ENCODE measurements at regions not wholly inside any gene's neighbourhood (a gene's known extent, or its start where the extent isn't known, plus 50 kb on each side); places are given as distances from the start of the nearest gene placed in this dataset.

- no peak overlapping the region for H3K27ac ChIP-seq
- 0 to 34% (median 10%) methylated on average over 1 to 5 of the region's 5 CpGs; no CpG with 5 or more reads in 2 of the 10 experiments for WGBS, 10 experiments
- no peaks in the 10 kb centered on the region for H3K4me1 ChIP-seq (replicated peaks in 1 of 2)
- ATAC-seq (replicated peaks in 6 of 8) = no peak
- no peak overlapping the region for H3K4me3 ChIP-seq
- in situ Hi-C loops (cut with MboI; ENCODE audit: low pct_unique_long_range_greater_than_20kb in 2 of 9, low sequenced_read_pairs in 9 of 9, unreplicated experiment in 9 of 9) = no loop called here
Observed at GRCh38 chr10:130737621-130738020, 573.9 kb downstream of the TCERG1L start.

GRCh38 chr10:130739016-130739756 is 572.3 kb downstream of the TCERG1L start:
- Histone ChIP-seq H3K27ac (no peak overlapping the region), H3K4me1 (replicated peaks in 1 of 2) (no peaks in the 10 kb centered on the region), H3K4me3 (no peak overlapping the region)
- WGBS, 10 experiments = 0 to 80% (median 43%) methylated on average over 1 to 5 of the region's 6 CpGs; no CpG with 5 or more reads in 1 of the 10 experiments
- in situ Hi-C loops (cut with MboI; ENCODE audit: low pct_unique_long_range_greater_than_20kb in 2 of 9, low sequenced_read_pairs in 9 of 9, unreplicated experiment in 9 of 9) = no loop called here
- no peak for ATAC-seq (replicated peaks in 6 of 8)

- H3K4me3 ChIP-seq = no peak overlapping the region
Observed at GRCh38 chr10:130739757-130740145, 571.8 kb downstream of the TCERG1L start.

GRCh38 chr10:130740166-130740565 is 571.4 kb downstream of the TCERG1L start:
- in situ Hi-C loops (cut with MboI; ENCODE audit: low pct_unique_long_range_greater_than_20kb in 2 of 9, low sequenced_read_pairs in 9 of 9, unreplicated experiment in 9 of 9) = no loop called here
- Histone ChIP-seq H3K4me1 (replicated peaks in 1 of 2) (no peaks in the 10 kb centered on the region), H3K27ac (no peak overlapping the region), H3K4me3 (no peak overlapping the region)
- 0 to 100% (median 80%) methylated on average over 1 to 7 of the region's 11 CpGs; no CpG with 5 or more reads in 5 of the 10 experiments for WGBS, 10 experiments
- no peak for ATAC-seq (replicated peaks in 6 of 8)

More at GRCh38 chr10:130739757-130740145, 571.8 kb downstream of the TCERG1L start:
- ATAC-seq (replicated peaks in 6 of 8) = no peak
- no peak overlapping the region for H3K27ac ChIP-seq
- H3K4me1 ChIP-seq (replicated peaks in 1 of 2) = no peaks in the 10 kb centered on the region
- 15 to 100% (median 79%) methylated on average over 1 to 6 of the region's 9 CpGs; no CpG with 5 or more reads in 4 of the 10 experiments for whole genome bisulfite sequencing, 10 experiments
- in situ Hi-C loops (cut with MboI; ENCODE audit: low pct_unique_long_range_greater_than_20kb in 2 of 9, low sequenced_read_pairs in 9 of 9, unreplicated experiment in 9 of 9) = no loop called here

GRCh38 chr10:130740915-130741750 is 570.4 kb downstream of the TCERG1L start:
- WGBS, 10 experiments = 3 to 90% (median 55%) methylated on average over 4 to 12 of the region's 20 CpGs; no CpG with 5 or more reads in 2 of the 10 experiments
- H3K4me1 ChIP-seq (replicated peaks in 1 of 2) = no peaks in the 10 kb centered on the region
- H3K4me3 ChIP-seq = no peak overlapping the region
- H3K27ac ChIP-seq = no peak overlapping the region
- no peak for ATAC-seq (replicated peaks in 6 of 8)
- in situ Hi-C loops (cut with MboI; ENCODE audit: low pct_unique_long_range_greater_than_20kb in 2 of 9, low sequenced_read_pairs in 9 of 9, unreplicated experiment in 9 of 9) = no loop called here

- no peak overlapping the region for H3K4me3 ChIP-seq
- in situ Hi-C loops (cut with MboI; ENCODE audit: low pct_unique_long_range_greater_than_20kb in 2 of 9, low sequenced_read_pairs in 9 of 9, unreplicated experiment in 9 of 9) = no loop called here
- 0 to 89% (median 68%) methylated on average over 2 to 15 of the region's 23 CpGs; no CpG with 5 or more reads in 2 of the 10 experiments for WGBS, 10 experiments
Observed at GRCh38 chr10:130741901-130742855, 569.3 kb downstream of the TCERG1L start.

GRCh38 chr10:130742941-130743675 is 568.4 kb downstream of the TCERG1L start:
- in situ Hi-C loops (cut with MboI; ENCODE audit: low pct_unique_long_range_greater_than_20kb in 2 of 9, low sequenced_read_pairs in 9 of 9, unreplicated experiment in 9 of 9) = no loop called here
- Histone ChIP-seq H3K27ac (no peak overlapping the region), H3K4me3 (no peak overlapping the region), H3K4me1 (replicated peaks in 1 of 2) (peaks cover 0 to 1% of the 10 kb centered on the region in 2 donors)
- no peak for ATAC-seq (replicated peaks in 6 of 8)
- 53 to 88% (median 69%) methylated on average over 3 to 7 of the region's 16 CpGs; no CpG with 5 or more reads in 4 of the 10 experiments for WGBS, 10 experiments

More at GRCh38 chr10:130741901-130742855, 569.3 kb downstream of the TCERG1L start:
- ATAC-seq (replicated peaks in 6 of 8) = no peak
- Histone ChIP-seq H3K27ac (no peak overlapping the region), H3K4me1 (replicated peaks in 1 of 2) (no peaks in the 10 kb centered on the region)

- no peak for ATAC-seq (replicated peaks in 6 of 8)
- 20 to 60% (median 50%) methylated on average over 1 to 2 of the region's 10 CpGs; no CpG with 5 or more reads in 6 of the 10 experiments for WGBS, 10 experiments
- Histone ChIP-seq H3K27ac (no peak overlapping the region), H3K4me3 (no peak overlapping the region), H3K4me1 (replicated peaks in 1 of 2) (peaks cover 0 to 8% of the 10 kb centered on the region in 2 donors)
- in situ Hi-C loops (cut with MboI; ENCODE audit: low pct_unique_long_range_greater_than_20kb in 2 of 9, low sequenced_read_pairs in 9 of 9, unreplicated experiment in 9 of 9) = no loop called here
Observed at GRCh38 chr10:130743751-130744271, 567.7 kb downstream of the TCERG1L start.

GRCh38 chr10:130744631-130745030 is 566.9 kb downstream of the TCERG1L start:
- WGBS, 10 experiments = 20 to 100% (median 61%) methylated on average over 1 to 7 of the region's 8 CpGs; no CpG with 5 or more reads in 1 of the 10 experiments

GRCh38 chr10:130745251-130745650 is 566.3 kb downstream of the TCERG1L start:
- in situ Hi-C loops (cut with MboI; ENCODE audit: low pct_unique_long_range_greater_than_20kb in 2 of 9, low sequenced_read_pairs in 9 of 9, unreplicated experiment in 9 of 9) = no loop called here
- Histone ChIP-seq H3K4me1 (replicated peaks in 1 of 2) (peaks cover 0 to 9% of the 10 kb centered on the region in 2 donors), H3K27ac (no peak overlapping the region), H3K4me3 (no peak overlapping the region)
- 0 to 50% (median 15%) methylated on average over 1 to 4 of the region's 5 CpGs; no CpG with 5 or more reads in 5 of the 10 experiments for WGBS, 10 experiments
- ATAC-seq (replicated peaks in 6 of 8) = no peak

More at GRCh38 chr10:130744631-130745030, 566.9 kb downstream of the TCERG1L start:
- in situ Hi-C loops (cut with MboI; ENCODE audit: low pct_unique_long_range_greater_than_20kb in 2 of 9, low sequenced_read_pairs in 9 of 9, unreplicated experiment in 9 of 9) = no loop called here
- ATAC-seq (replicated peaks in 6 of 8) = no peak
- Histone ChIP-seq H3K27ac (no peak overlapping the region), H3K4me3 (no peak overlapping the region), H3K4me1 (replicated peaks in 1 of 2) (peaks cover 0 to 9% of the 10 kb centered on the region in 2 donors)

- in situ Hi-C loops (cut with MboI; ENCODE audit: low pct_unique_long_range_greater_than_20kb in 2 of 9, low sequenced_read_pairs in 9 of 9, unreplicated experiment in 9 of 9) = no loop called here
- ATAC-seq (replicated peaks in 6 of 8) = no peak
- Histone ChIP-seq H3K4me3 (no peak overlapping the region), H3K27ac (no peak overlapping the region), H3K4me1 (replicated peaks in 1 of 2) (peaks cover 0 to 9% of the 10 kb centered on the region in 2 donors)
- WGBS, 10 experiments = 20 to 100% (median 40%) methylated on average over 1 to 7 of the region's 7 CpGs; no CpG with 5 or more reads in 3 of the 10 experiments
Observed at GRCh38 chr10:130745821-130746220, 565.7 kb downstream of the TCERG1L start.
